ENCODE measurements at regions not wholly inside any gene's neighbourhood (a gene's known extent, or its start where the extent isn't known, plus 50 kb on each side); places are given as distances from the start of the nearest gene placed in this dataset.
"Not testable (repeated sequence)": the region's sequence is repeated elsewhere in the genome, so short reads cannot be mapped to it uniquely, and the experiment has no call there.

- not testable (repeated sequence) for TF ChIP-seq CTCF (IDR thresholded peaks at IDR 0.05; ENCODE audit: poor library complexity); EZH2 (IDR thresholded peaks at IDR 0.05; ENCODE audit: borderline replicate concordance)
Observed at GRCh38 chr1:102442317-102442716, 445.6 kb upstream of the OLFM3 start.
